ENCODE measurements at regions not wholly inside any gene's neighbourhood (a gene's known extent, or its start where the extent isn't known, plus 50 kb on each side); places are given as distances from the start of the nearest gene placed in this dataset.

- POLR2A ChIA-PET (ENCODE audit: partially characterized antibody) = no interaction called here
- no peaks in the 10 kb centered on the region for H3K4me1 ChIP-seq (replicated peaks in 1 of 4; ENCODE audit: control insufficient read depth in 3 of 4, insufficient read depth in 4 of 4, low read length in 3 of 4)
- no peak overlapping the region for H3K27ac ChIP-seq (ENCODE audit: low read depth, low read length)
- no peak overlapping the region for H3K9ac ChIP-seq (replicated peaks in 1 of 4; ENCODE audit: extremely low read depth in 1 of 4, low read depth in 3 of 4, low read length in 3 of 4)
- H3K79me2 ChIP-seq (ENCODE audit: control insufficient read depth in 1 of 2, insufficient read depth in 2 of 2, low read length in 2 of 2) = no peaks in the 10 kb centered on the region
- no peak overlapping the region for H2BK120ac ChIP-seq (replicated peaks; ENCODE audit: low read depth, low read length)
- H4K8ac ChIP-seq (ENCODE audit: extremely low read depth, insufficient read depth, low read length) = no peak overlapping the region
- no peak overlapping the region for H4K91ac ChIP-seq (replicated peaks; ENCODE audit: insufficient read length, low read length)
- no peaks in the 10 kb centered on the region for H3K27me3 ChIP-seq (replicated peaks in 1 of 4; ENCODE audit: control insufficient read depth in 3 of 4, extremely low read depth in 1 of 4, insufficient read depth in 3 of 4, low read length in 3 of 4)
- H3K36me3 ChIP-seq (ENCODE audit: control insufficient read depth in 2 of 4, insufficient read depth in 4 of 4, low read length in 3 of 4) = no peaks in the 10 kb centered on the region
- no peak overlapping the region for H3K14ac ChIP-seq (ENCODE audit: insufficient read length)
- WGBS, 2 experiments (ENCODE audit: extremely low coverage in 1 of 2, insufficient coverage in 1 of 2, insufficient read length in 1 of 2, insufficient replicate concordance in 2 of 2, low coverage in 1 of 2, low lambda C conversion rate in 2 of 2, missing lambda C conversion rate in 1 of 2) = 82% methylated on average over 1 of the region's 1 CpG; no CpG with 5 or more reads in 1 of the 2 experiments
- H3K23ac ChIP-seq (ENCODE audit: insufficient read length) = no peak overlapping the region
- no peak overlapping the region for H2AFZ ChIP-seq (ENCODE audit: low read length)
- no peak overlapping the region for H3K18ac ChIP-seq (ENCODE audit: extremely low read depth, low read length)
- H2BK20ac ChIP-seq (ENCODE audit: low read length) = no peak overlapping the region
- CTCF ChIA-PET (ENCODE audit: partially characterized antibody) = no interaction called here
- H3K9me3 ChIP-seq (ENCODE audit: insufficient read depth in 2 of 2, low read depth in 1 of 2, low read length in 1 of 2) = no peaks in the 10 kb centered on the region
- no peak overlapping the region for H2BK15ac ChIP-seq (ENCODE audit: low read length)
- H3K23me2 ChIP-seq (ENCODE audit: low read depth, low read length) = no peaks in the 10 kb centered on the region
- DNase-seq (ENCODE audit: low read depth in 1 of 2, low spot score in 2 of 2) (no peak), FAIRE-seq (no peak)
- H2BK12ac ChIP-seq (ENCODE audit: low read depth, low read length) = no peak overlapping the region
- H4K5ac ChIP-seq (ENCODE audit: insufficient read length, low read depth, low read length) = no peak overlapping the region
- no peak overlapping the region for H3K4ac ChIP-seq (replicated peaks; ENCODE audit: insufficient read length, low read depth, low read length)
- H3K79me1 ChIP-seq (ENCODE audit: low read depth, low read length) = no peaks in the 10 kb centered on the region
- no peaks in the 10 kb centered on the region for H4K20me1 ChIP-seq (replicated peaks in 1 of 2; ENCODE audit: control insufficient read depth in 1 of 2, insufficient read depth in 2 of 2, low read length in 2 of 2)
- H3K4me2 ChIP-seq (ENCODE audit: insufficient read depth in 1 of 2, low read depth in 2 of 2, low read length in 2 of 2) = no peak overlapping the region
- no peak overlapping the region for H2BK5ac ChIP-seq (ENCODE audit: low read depth, low read length)
- H2AK5ac ChIP-seq (ENCODE audit: low read depth, low read length) = no peak overlapping the region
- H3K4me3 ChIP-seq (ENCODE audit: extremely low read depth in 1 of 4, insufficient read depth in 2 of 4, low read depth in 3 of 4, low read length in 4 of 4) = no peak overlapping the region
- H3K56ac ChIP-seq (replicated peaks; ENCODE audit: insufficient read length, low read depth, low read length) = no peak overlapping the region
- TF ChIP-seq RAD21 (IDR thresholded peaks at IDR 0.05 in 1 of 2, conservative IDR thresholded peaks at IDR 0.05 in 1 of 2; ENCODE audit: low read depth in 2 of 2, low read length in 2 of 2) (no peak), TEAD4 (IDR thresholded peaks at IDR 0.05; ENCODE audit: low read depth, low read length) (no peak), KDM1A (IDR thresholded peaks at IDR 0.05; ENCODE audit: borderline replicate concordance, low read length) (no peak), SP1 (IDR thresholded peaks at IDR 0.05; ENCODE audit: low read depth, low read length) (no peak), CBX5 (IDR thresholded peaks at IDR 0.05; ENCODE audit: low read depth, low read length) (no peak), MAFK (IDR thresholded peaks at IDR 0.05; ENCODE audit: low read depth, low read length) (no peak), TCF12 (IDR thresholded peaks at IDR 0.05; ENCODE audit: low read depth, low read length) (no peak), GABPA (IDR thresholded peaks at IDR 0.05; ENCODE audit: borderline replicate concordance, insufficient read depth, low read length) (no peak)
Measured at GRCh38 chr21:23463365-23463764, 2143.9 kb downstream of the MRPL39 start.
